Stomach (tissue), 8 donors: ENCODE measurements at regions not wholly inside any gene's neighbourhood (a gene's known extent, or its start where the extent isn't known, plus 50 kb on each side); places are given as distances from the start of the nearest gene placed in this dataset.
"Not testable (repeated sequence)": the region's sequence is repeated elsewhere in the genome, so short reads cannot be mapped to it uniquely, and the experiment has no call there.

Experiments
- DNase-seq, 2 donors: peaks; one replicate each; pipeline versions ENCODE4 v3.0.0 to v3.0.0-alpha.2; 2013 to 2019
- H3K27ac ChIP-seq, 5 donors: fragments of 200-600 bp in 4 of 5; sonication (generic) in 4 of 5; one replicate each; pipeline ENCODE4 v1.5.1; 2013 to 2019; ENCODE audit warnings: mild to moderate bottlenecking in 1 of 5, moderate library complexity in 1 of 5
- H3K27me3 ChIP-seq, 3 donors: fragments of 200-600 bp; sonication (generic); one replicate each; pipeline ENCODE4 v1.5.1; 2017 to 2019; ENCODE audit warnings: mixed run types in 1 of 3
- H3K36me3 ChIP-seq, 4 donors: fragments of 200-600 bp; sonication (generic); 1 replicate in 3 of 4; 2 replicates in 1 of 4; pipeline ENCODE4 v1.5.1; 2016 to 2019
- H3K4me1 ChIP-seq, 4 donors: fragments of 200-600 bp; sonication (generic); one replicate each; pipeline ENCODE4 v1.5.1; 2016 to 2019
- H3K4me3 ChIP-seq, 4 donors: fragments of 200-600 bp; sonication (generic) in 3 of 4; one replicate each; pipeline ENCODE4 v1.5.1; 2016 to 2019; ENCODE audit warnings: mild to moderate bottlenecking in 1 of 4
- H3K9me3 ChIP-seq, 4 donors: fragments of 200-600 bp; sonication (generic); one replicate each; pipeline ENCODE4 v1.5.1; 2016 to 2019
- CTCF ChIP-seq, 7 experiments: fragments of 450-650 bp in 4 of 7; fragments of 200-600 bp in 3 of 7; sonication (generic) in 3 of 7; IDR thresholded peaks; one replicate each; pipeline ENCODE4 v1.5.1; 2016 to 2019; ENCODE audit warnings: antibody characterized with exemption in 7 of 7, control low read depth in 2 of 7, mild to moderate bottlenecking in 1 of 7
- EP300 ChIP-seq: sonication (generic); formaldehyde crosslinking; IDR thresholded peaks from one replicate; pipeline ENCODE4 v1.6.1; 2017; ENCODE audit warnings: antibody characterized with exemption
- POLR2A ChIP-seq, 4 donors: fragments of 450-650 bp; IDR thresholded peaks; one replicate each; pipeline ENCODE4 v1.6.1; 2016; ENCODE audit warnings: antibody characterized with exemption in 4 of 4, control low read depth in 2 of 4, mild to moderate bottlenecking in 1 of 4, moderate library complexity in 1 of 4
- POLR2AphosphoS5 ChIP-seq, 3 donors: sonication (generic); formaldehyde crosslinking; IDR thresholded peaks; one replicate each; pipeline ENCODE4 v1.6.1; 2016; ENCODE audit warnings: antibody characterized with exemption in 3 of 3
- WGBS, 5 donors: extraction: QIAGEN DNeasy Blood & Tissue Kit in 3 of 5; methylation state at CpG; one replicate each; pipeline versions ENCODE4 v1.1.5 to v1.1.7; 2013 to 2018; 5-methylcytosine and 5-hydroxymethylcytosine counted together
- intact Hi-C: fragments of 100-400 bp; cut with DNase I; formaldehyde crosslinking; loops from one replicate; pipeline ENCODE4 v1.15.1; 2023; ENCODE audit warnings: low total_unique reads
- donor health status: healthy with polysubstance abuse.
- donor health status: Bipolar disorder and iron deficiency.
- donor health status: healthy.

- Histone ChIP-seq H3K9me3 (no peaks in the 10 kb centered on the region), H3K4me3 (no peak overlapping the region), H3K4me1 (no peaks in the 10 kb centered on the region), H3K36me3 (no peaks in the 10 kb centered on the region), H3K27ac (peak overlapping the region in 3 of 5 donors; percentile 12 to 47 (median 38)), H3K27me3 (no peaks in the 10 kb centered on the region)
- 59 to 81% (median 78%) methylated on average over 2 of the region's 2 CpGs for WGBS, 5 donors
- no peak for DNase-seq
- TF ChIP-seq POLR2A (IDR thresholded peaks at IDR 0.05) (no peak), EP300 (no peak), CTCF (IDR thresholded peaks at IDR 0.05) (no peak), POLR2AphosphoS5 (IDR thresholded peaks at IDR 0.05) (no peak)
- intact Hi-C loops: no loop called here
These were observed 327.9 kb downstream of the C12orf75 start for GRCh38 chr12:105658389-105658788.

- intact Hi-C loops: no loop called here
- no peak for TF ChIP-seq POLR2A (IDR thresholded peaks at IDR 0.05)
- Histone ChIP-seq H3K27ac (peak overlapping the region in 4 of 5 donors; percentile 12 to 47 (median 28)), H3K9me3 (no peaks in the 10 kb centered on the region), H3K4me3 (no peak overlapping the region), H3K27me3 (no peaks in the 10 kb centered on the region), H3K4me1 (no peaks in the 10 kb centered on the region), H3K36me3 (no peaks in the 10 kb centered on the region)
- peak in 1 of 2 donors; percentile 34 for DNase-seq
- WGBS, 5 donors: 22 to 53% (median 37%) methylated on average over 2 of the region's 2 CpGs
These were observed 329.0 kb downstream of the C12orf75 start for GRCh38 chr12:105659355-105660075.

GRCh38 chr12:105664765-105665164 lies 334.3 kb downstream of the C12orf75 start:
- H3K36me3 ChIP-seq, H3K27me3 ChIP-seq, H3K4me3 ChIP-seq, H3K9me3 ChIP-seq, intact Hi-C loops, H3K27ac ChIP-seq, H3K4me1 ChIP-seq, DNase-seq: not testable (repeated sequence)
- 89 to 92% (median 92%) methylated on average over 1 of the region's 1 CpG for WGBS, 5 donors

- H3K9me3 ChIP-seq: no peaks in the 10 kb centered on the region
- H3K4me1 ChIP-seq: no peaks in the 10 kb centered on the region
- H3K4me3 ChIP-seq: no peak overlapping the region
- WGBS, 5 donors: 86 to 95% (median 89%) methylated on average over 5 of the region's 5 CpGs
- H3K36me3 ChIP-seq: no peaks in the 10 kb centered on the region
- H3K27ac ChIP-seq: no peak overlapping the region
- no peak for DNase-seq
- no peaks in the 10 kb centered on the region for H3K27me3 ChIP-seq
- intact Hi-C loops: no loop called here
- TF ChIP-seq CTCF (IDR thresholded peaks at IDR 0.05): no peak
- no peak for TF ChIP-seq POLR2A (IDR thresholded peaks at IDR 0.05)
- no peak for TF ChIP-seq POLR2AphosphoS5 (IDR thresholded peaks at IDR 0.05)
These were observed 334.9 kb downstream of the C12orf75 start for GRCh38 chr12:105665366-105665765.

- WGBS, 5 donors: 75 to 92% (median 82%) methylated on average over 2 of the region's 2 CpGs
- H3K27me3 ChIP-seq: no peaks in the 10 kb centered on the region
- H3K27ac ChIP-seq: no peak overlapping the region
- TF ChIP-seq POLR2AphosphoS5 (IDR thresholded peaks at IDR 0.05) (no peak), POLR2A (IDR thresholded peaks at IDR 0.05) (no peak), CTCF (IDR thresholded peaks at IDR 0.05) (no peak), EP300 (no peak)
- H3K4me1 ChIP-seq: peaks cover 5 to 18% (median 13%) of the 10 kb centered on the region in 4 donors
- H3K4me3 ChIP-seq: no peak overlapping the region
- no peaks in the 10 kb centered on the region for H3K9me3 ChIP-seq
- no peak for DNase-seq
- intact Hi-C loops: no loop called here
- no peaks in the 10 kb centered on the region for H3K36me3 ChIP-seq
These were observed 337.7 kb downstream of the C12orf75 start for GRCh38 chr12:105667973-105668743.
